Subcutaneous abdominal adipose tissue (tissue), 5 donors: ENCODE measurements at regions not wholly inside any gene's neighbourhood (a gene's known extent, or its start where the extent isn't known, plus 50 kb on each side); places are given as distances from the start of the nearest gene placed in this dataset.
"Not testable (repeated sequence)": the region's sequence is repeated elsewhere in the genome, so short reads cannot be mapped to it uniquely, and the experiment has no call there.

Experiments used
- H3K27ac ChIP-seq: one replicate; pipeline ENCODE4 v1.7.0; 2013; ENCODE audit warnings: low read depth, mild to moderate bottlenecking, inconsistent platforms, low read length, moderate library complexity
- H3K27me3 ChIP-seq, 5 donors: one replicate each; pipeline ENCODE4 v1.7.0; 2013; ENCODE audit warnings: low read length in 5 of 5, inconsistent platforms in 1 of 5; ENCODE audit not compliant: control insufficient read depth in 5 of 5, insufficient read depth in 4 of 5
- H3K36me3 ChIP-seq, 5 donors: one replicate each; pipeline ENCODE4 v1.7.0; 2013; ENCODE audit warnings: low read length in 5 of 5; ENCODE audit not compliant: control insufficient read depth in 5 of 5, insufficient read depth in 5 of 5
- H3K4me1 ChIP-seq, 5 donors: one replicate each; pipeline ENCODE4 v1.7.0; 2013; ENCODE audit warnings: low read length in 5 of 5, mild to moderate bottlenecking in 3 of 5, moderate library complexity in 1 of 5; ENCODE audit not compliant: control insufficient read depth in 5 of 5, insufficient read depth in 5 of 5
- H3K4me3 ChIP-seq, 5 donors: one replicate each; pipeline ENCODE4 v1.7.0; 2013; ENCODE audit warnings: low read length in 5 of 5, low read depth in 1 of 5
- H3K9ac ChIP-seq, 5 donors: one replicate each; pipeline ENCODE4 v1.7.0; 2013; ENCODE audit warnings: low read length in 5 of 5, mild to moderate bottlenecking in 4 of 5, moderate library complexity in 3 of 5
- H3K9me3 ChIP-seq, 5 donors: one replicate each; pipeline ENCODE4 v1.7.0; 2013; ENCODE audit warnings: low read length in 5 of 5; ENCODE audit not compliant: control insufficient read depth in 5 of 5
- donor health status: healthy.
- donor health status: healthy.
- donor health status: healthy.
- donor health status: healthy.
- donor health status: healthy.

- Histone ChIP-seq H3K36me3 (no peaks in the 10 kb centered on the region), H3K4me3 (no peak overlapping the region)
Observed at GRCh38 chr5:51201708-51202107, 181.5 kb upstream of the ISL1 start.

GRCh38 chr5:51202161-51202560, 181.1 kb upstream of the ISL1 start:
- Histone ChIP-seq H3K9me3 (no peaks in the 10 kb centered on the region), H3K4me3 (no peak overlapping the region), H3K27ac (no peak overlapping the region), H3K9ac (no peak overlapping the region), H3K27me3 (no peaks in the 10 kb centered on the region), H3K36me3 (no peaks in the 10 kb centered on the region), H3K4me1 (no peaks in the 10 kb centered on the region)

More at GRCh38 chr5:51201708-51202107, 181.5 kb upstream of the ISL1 start:
- H3K9me3 ChIP-seq: no peaks in the 10 kb centered on the region
- H3K27me3 ChIP-seq: no peaks in the 10 kb centered on the region
- no peak overlapping the region for H3K27ac ChIP-seq
- no peaks in the 10 kb centered on the region for H3K4me1 ChIP-seq
- H3K9ac ChIP-seq: no peak overlapping the region

GRCh38 chr5:51203598-51203997, 179.7 kb upstream of the ISL1 start:
- Histone ChIP-seq H3K9me3 (no peaks in the 10 kb centered on the region), H3K4me3 (no peak overlapping the region), H3K27ac (no peak overlapping the region), H3K36me3 (no peaks in the 10 kb centered on the region), H3K27me3 (no peaks in the 10 kb centered on the region), H3K4me1 (no peaks in the 10 kb centered on the region), H3K9ac (no peak overlapping the region)

- Histone ChIP-seq H3K9me3 (no peaks in the 10 kb centered on the region), H3K4me3 (no peak overlapping the region), H3K27me3 (no peaks in the 10 kb centered on the region), H3K27ac (no peak overlapping the region), H3K4me1 (no peaks in the 10 kb centered on the region), H3K36me3 (no peaks in the 10 kb centered on the region), H3K9ac (no peak overlapping the region)
Observed at GRCh38 chr5:51208296-51208695, 175.0 kb upstream of the ISL1 start.

- Histone ChIP-seq H3K9ac (no peak overlapping the region), H3K27ac (no peak overlapping the region), H3K9me3 (no peaks in the 10 kb centered on the region), H3K36me3 (no peaks in the 10 kb centered on the region), H3K4me1 (no peaks in the 10 kb centered on the region), H3K27me3 (no peaks in the 10 kb centered on the region), H3K4me3 (no peak overlapping the region)
Observed at GRCh38 chr5:51214746-51215145, 168.5 kb upstream of the ISL1 start.

GRCh38 chr5:51225789-51226742, 157.2 kb upstream of the ISL1 start:
- Histone ChIP-seq H3K4me1 (no peaks in the 10 kb centered on the region), H3K9me3 (peaks cover under 1 to 7% (median 3%) of the 10 kb centered on the region in 5 donors), H3K27me3 (peaks cover 0 to 2% (median 0%) of the 10 kb centered on the region in 5 donors), H3K27ac (no peak overlapping the region), H3K36me3 (no peaks in the 10 kb centered on the region), H3K9ac (no peak overlapping the region), H3K4me3 (no peak overlapping the region)

GRCh38 chr5:51227963-51228470, 155.2 kb upstream of the ISL1 start:
- Histone ChIP-seq H3K4me1 (no peaks in the 10 kb centered on the region), H3K9ac (no peak overlapping the region), H3K27me3 (peaks cover 0 to 2% (median 0%) of the 10 kb centered on the region in 5 donors), H3K36me3 (no peaks in the 10 kb centered on the region), H3K9me3 (peaks cover 3 to 11% (median 6%) of the 10 kb centered on the region in 5 donors), H3K27ac (no peak overlapping the region), H3K4me3 (no peak overlapping the region)

- no peaks in the 10 kb centered on the region for H3K36me3 ChIP-seq
- no peak overlapping the region for H3K9ac ChIP-seq
- H3K9me3 ChIP-seq: peaks cover 3 to 11% (median 6%) of the 10 kb centered on the region in 5 donors
- peak overlapping the region in 1 of 5 donors; percentile 9 for H3K4me3 ChIP-seq
- H3K27ac ChIP-seq: no peak overlapping the region
- H3K27me3 ChIP-seq: peaks cover 0 to 2% (median 0%) of the 10 kb centered on the region in 5 donors
- H3K4me1 ChIP-seq: no peaks in the 10 kb centered on the region
Observed at GRCh38 chr5:51230336-51230735, 152.9 kb upstream of the ISL1 start.

GRCh38 chr5:51242456-51242855, 140.8 kb upstream of the ISL1 start:
- Histone ChIP-seq H3K4me3 (no peak overlapping the region), H3K9ac (no peak overlapping the region), H3K9me3 (no peaks in the 10 kb centered on the region), H3K27ac (no peak overlapping the region), H3K4me1 (no peaks in the 10 kb centered on the region), H3K27me3 (no peaks in the 10 kb centered on the region), H3K36me3 (no peaks in the 10 kb centered on the region)

- not testable (repeated sequence) for H3K9ac ChIP-seq, H3K4me1 ChIP-seq, H3K36me3 ChIP-seq, H3K9me3 ChIP-seq, H3K4me3 ChIP-seq, H3K27me3 ChIP-seq, H3K27ac ChIP-seq
Observed at GRCh38 chr5:51250957-51251356, 132.3 kb upstream of the ISL1 start.
